ENCODE measurements at regions not wholly inside any gene's neighbourhood (a gene's known extent, or its start where the extent isn't known, plus 50 kb on each side); places are given as distances from the start of the nearest gene placed in this dataset.

GRCh38 chr11:41897991-41898390 is 438.5 kb upstream of the LRRC4C start:
- no peak for DNase-seq (ENCODE audit: low read depth, low spot score)
- no peaks in the 10 kb centered on the region for H3K9me1 ChIP-seq (replicated peaks; ENCODE audit: control insufficient read depth, extremely low read depth, insufficient read depth, low read length)
- ChIA-PET POLR2A (no interaction called here), CTCF (no interaction called here)
- no peaks in the 10 kb centered on the region for H3K4me1 ChIP-seq (ENCODE audit: control insufficient read depth, extremely low read depth, insufficient read depth, low read length)
- no peaks in the 10 kb centered on the region for H3K27me3 ChIP-seq (ENCODE audit: control insufficient read depth in 2 of 2, insufficient read depth in 2 of 2, low read length in 2 of 2)
- H2AFZ ChIP-seq (ENCODE audit: low read depth, low read length), result no peak overlapping the region
- H3K9ac ChIP-seq (replicated peaks; ENCODE audit: extremely low read depth, insufficient read depth, low read length), result no peak overlapping the region
- H3K79me2 ChIP-seq (ENCODE audit: control insufficient read depth, insufficient read depth, low read length), result no peaks in the 10 kb centered on the region
- H3K27ac ChIP-seq (ENCODE audit: insufficient read depth, low read depth, low read length), result no peak overlapping the region
- dilution Hi-C loops (cut with MboI; ENCODE audit: extremely low pct_ligation_motif_present, low sequenced_read_pairs), result no loop called here
- intact Hi-C loops (cut with micrococcal nuclease), result no loop called here
- H3K4me3 ChIP-seq (replicated peaks in 1 of 3; ENCODE audit: insufficient read depth in 1 of 3, low read depth in 1 of 3, low read length in 3 of 3), result no peak overlapping the region
- no peaks in the 10 kb centered on the region for H4K20me1 ChIP-seq (replicated peaks; ENCODE audit: control insufficient read depth, extremely low read depth, insufficient read depth, low read length)
- no peaks in the 10 kb centered on the region for H3K36me3 ChIP-seq (ENCODE audit: control insufficient read depth in 2 of 2, extremely low read depth in 1 of 2, insufficient read depth in 2 of 2, low read length in 2 of 2)
- no peaks in the 10 kb centered on the region for H3K9me3 ChIP-seq (replicated peaks; ENCODE audit: control insufficient read depth, insufficient read depth, low read length)
- FAIRE-seq, result no peak
- no peak overlapping the region for H3K4me2 ChIP-seq (ENCODE audit: insufficient read depth, low read length)
- no TSS peak for BruUV-seq (replicated peaks)
- TF ChIP-seq EZH2 (IDR thresholded peaks at IDR 0.05; ENCODE audit: borderline replicate concordance, low read depth, low read length, severe bottlenecking), result no peak
- TF ChIP-seq GATA2 (IDR thresholded peaks at IDR 0.05; ENCODE audit: insufficient read depth, insufficient read length, low read depth, low read length), result no peak
- no peak for TF ChIP-seq FOS (IDR thresholded peaks at IDR 0.05; ENCODE audit: borderline replicate concordance, insufficient read depth, low read length)
- no peak for TF ChIP-seq CTCF (IDR thresholded peaks at IDR 0.05; ENCODE audit: extremely low read depth in 1 of 2, insufficient read depth in 1 of 2, low read depth in 1 of 2, low read length in 2 of 2)
- TF ChIP-seq JUN (IDR thresholded peaks at IDR 0.05; ENCODE audit: borderline replicate concordance, insufficient read depth, insufficient read length, low read depth), result no peak
- TF ChIP-seq MAX (IDR thresholded peaks at IDR 0.05; ENCODE audit: insufficient read depth, insufficient read length), result no peak
- TF ChIP-seq POLR2AphosphoS5 (IDR thresholded peaks at IDR 0.05; ENCODE audit: insufficient read depth, low read depth, low read length), result no peak
- TF ChIP-seq POLR2A (IDR thresholded peaks at IDR 0.05; ENCODE audit: low read depth, low read length), result no peak
- no peak for TF ChIP-seq MYC (IDR thresholded peaks at IDR 0.05; ENCODE audit: low read depth, low read length)

Data from endothelial cell of umbilical vein (primary cell).